ENCODE measurements at regions not wholly inside any gene's neighbourhood (a gene's known extent, or its start where the extent isn't known, plus 50 kb on each side); places are given as distances from the start of the nearest gene placed in this dataset.

DNA sequence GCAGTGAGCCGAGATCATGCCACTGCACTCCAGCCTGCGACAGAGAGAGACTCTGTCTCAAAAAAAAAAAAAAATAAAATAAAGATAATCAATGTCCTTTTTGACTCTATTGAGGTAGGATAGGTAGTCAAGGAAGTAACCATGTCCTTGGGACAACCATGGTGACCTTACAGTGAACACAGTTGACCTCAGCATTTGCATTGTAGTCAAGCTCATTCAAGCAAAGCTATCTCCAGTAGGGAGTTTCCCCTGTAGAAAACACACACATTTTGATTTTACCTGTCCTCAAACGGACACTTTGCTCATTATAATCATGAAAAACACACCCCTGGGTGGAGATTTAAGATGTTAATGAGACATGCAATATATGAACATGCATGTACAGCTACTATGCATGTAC is 171.7 kb downstream of the KIF20B start:
- no peaks in the 10 kb centered on the region for H3K36me3 ChIP-seq (ENCODE audit: control insufficient read depth in 2 of 2, extremely low read depth in 1 of 2, insufficient read depth in 2 of 2, low read length in 2 of 2)
- H3K9ac ChIP-seq (ENCODE audit: control insufficient read depth, extremely low read depth, insufficient read depth, low read length): no peak overlapping the region
- H3K9me1 ChIP-seq (ENCODE audit: control insufficient read depth, extremely low read depth, insufficient read depth, low read length): no peaks in the 10 kb centered on the region
- no peaks in the 10 kb centered on the region for H4K20me1 ChIP-seq (ENCODE audit: control insufficient read depth, extremely low read depth, insufficient read depth, low read length)
- H3K27ac ChIP-seq (ENCODE audit: control insufficient read depth, insufficient read depth, low read length): no peak overlapping the region
- H3K79me2 ChIP-seq (ENCODE audit: control insufficient read depth, insufficient read depth, low read length): no peaks in the 10 kb centered on the region
- no peak overlapping the region for H3K4me3 ChIP-seq (ENCODE audit: control insufficient read depth in 2 of 3, extremely low read depth in 1 of 3, insufficient read depth in 2 of 3, low read depth in 1 of 3, low read length in 3 of 3)
- no peak overlapping the region for H2AFZ ChIP-seq (ENCODE audit: control insufficient read depth, low read length)
- H3K9me3 ChIP-seq (ENCODE audit: control insufficient read depth, low read depth, low read length): no peaks in the 10 kb centered on the region
- FAIRE-seq (no peak), DNase-seq (ENCODE audit: low read depth, low spot score) (no peak)
- no peak overlapping the region for H3K4me2 ChIP-seq (ENCODE audit: control insufficient read depth, extremely low read depth, insufficient read depth, low read depth, low read length)
- H3K27me3 ChIP-seq (ENCODE audit: control insufficient read depth, extremely low read depth, insufficient read depth, low read length): no peaks in the 10 kb centered on the region
- TF ChIP-seq CTCF (optimal IDR thresholded peaks at IDR 0.05 in 1 of 3, IDR thresholded peaks at IDR 0.05 in 1 of 3, conservative IDR thresholded peaks at IDR 0.05 in 1 of 3; ENCODE audit: extremely low read depth in 1 of 3, insufficient read depth in 2 of 3, low read length in 3 of 3): no peak
- TF ChIP-seq EZH2 (IDR thresholded peaks at IDR 0.05; ENCODE audit: low read length): no peak
- dilution Hi-C loops (cut with MboI; ENCODE audit: extremely low pct_ligation_motif_present, low sequenced_read_pairs): no loop called here
- peaks cover 3% of the 10 kb centered on the region for H3K4me1 ChIP-seq (ENCODE audit: control insufficient read depth, extremely low read depth, insufficient read depth, low read length)

GRCh38 chr10:89875557-89875956 is 174.2 kb downstream of the KIF20B start:
- H3K36me3 ChIP-seq (ENCODE audit: control insufficient read depth in 2 of 2, extremely low read depth in 1 of 2, insufficient read depth in 2 of 2, low read length in 2 of 2): no peaks in the 10 kb centered on the region
- no peak overlapping the region for H3K4me2 ChIP-seq (ENCODE audit: control insufficient read depth, extremely low read depth, insufficient read depth, low read depth, low read length)
- H2AFZ ChIP-seq (ENCODE audit: control insufficient read depth, low read length): no peak overlapping the region
- no peak for DNase-seq (ENCODE audit: low read depth, low spot score)
- no peak overlapping the region for H3K4me3 ChIP-seq (ENCODE audit: control insufficient read depth in 2 of 3, extremely low read depth in 1 of 3, insufficient read depth in 2 of 3, low read depth in 1 of 3, low read length in 3 of 3)
- no peaks in the 10 kb centered on the region for H3K4me1 ChIP-seq (ENCODE audit: control insufficient read depth, extremely low read depth, insufficient read depth, low read length)
- no peaks in the 10 kb centered on the region for H3K27me3 ChIP-seq (ENCODE audit: control insufficient read depth, extremely low read depth, insufficient read depth, low read length)
- H3K9me3 ChIP-seq (ENCODE audit: control insufficient read depth, low read depth, low read length): no peaks in the 10 kb centered on the region
- no peak overlapping the region for H3K9ac ChIP-seq (ENCODE audit: control insufficient read depth, extremely low read depth, insufficient read depth, low read length)
- no peaks in the 10 kb centered on the region for H3K79me2 ChIP-seq (ENCODE audit: control insufficient read depth, insufficient read depth, low read length)
- dilution Hi-C loops (cut with MboI; ENCODE audit: extremely low pct_ligation_motif_present, low sequenced_read_pairs): no loop called here
- no peaks in the 10 kb centered on the region for H3K9me1 ChIP-seq (ENCODE audit: control insufficient read depth, extremely low read depth, insufficient read depth, low read length)
- FAIRE-seq: no peak
- no peaks in the 10 kb centered on the region for H4K20me1 ChIP-seq (ENCODE audit: control insufficient read depth, extremely low read depth, insufficient read depth, low read length)
- TF ChIP-seq CTCF (optimal IDR thresholded peaks at IDR 0.05 in 1 of 3, IDR thresholded peaks at IDR 0.05 in 1 of 3, conservative IDR thresholded peaks at IDR 0.05 in 1 of 3; ENCODE audit: extremely low read depth in 1 of 3, insufficient read depth in 2 of 3, low read length in 3 of 3): no peak
- TF ChIP-seq EZH2 (IDR thresholded peaks at IDR 0.05; ENCODE audit: low read length): no peak
- H3K27ac ChIP-seq (ENCODE audit: control insufficient read depth, insufficient read depth, low read length): no peak overlapping the region
